ENCODE measurements at regions not wholly inside any gene's neighbourhood (a gene's known extent, or its start where the extent isn't known, plus 50 kb on each side); places are given as distances from the start of the nearest gene placed in this dataset.

DNA sequence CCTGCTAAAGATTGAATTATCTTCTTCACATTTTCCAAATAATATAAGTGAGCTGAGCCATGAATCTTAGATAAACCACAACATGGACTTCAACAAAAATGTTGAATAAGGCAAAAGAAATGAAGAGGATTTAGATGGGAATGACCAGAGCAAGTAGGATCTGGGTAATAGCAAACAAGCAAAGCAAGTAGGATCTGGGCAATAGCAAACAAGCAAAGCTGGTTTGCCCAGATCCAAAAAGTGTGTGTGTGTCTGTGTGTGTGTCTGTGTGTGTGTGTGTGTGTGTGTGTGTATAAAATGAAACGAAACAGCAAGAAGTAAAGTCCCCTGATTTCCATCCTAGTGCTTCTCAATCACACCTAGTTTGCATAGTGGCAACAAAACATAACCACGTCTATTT is 549.1 kb downstream of the RERGL start:
- TF ChIP-seq, protein P1, sequence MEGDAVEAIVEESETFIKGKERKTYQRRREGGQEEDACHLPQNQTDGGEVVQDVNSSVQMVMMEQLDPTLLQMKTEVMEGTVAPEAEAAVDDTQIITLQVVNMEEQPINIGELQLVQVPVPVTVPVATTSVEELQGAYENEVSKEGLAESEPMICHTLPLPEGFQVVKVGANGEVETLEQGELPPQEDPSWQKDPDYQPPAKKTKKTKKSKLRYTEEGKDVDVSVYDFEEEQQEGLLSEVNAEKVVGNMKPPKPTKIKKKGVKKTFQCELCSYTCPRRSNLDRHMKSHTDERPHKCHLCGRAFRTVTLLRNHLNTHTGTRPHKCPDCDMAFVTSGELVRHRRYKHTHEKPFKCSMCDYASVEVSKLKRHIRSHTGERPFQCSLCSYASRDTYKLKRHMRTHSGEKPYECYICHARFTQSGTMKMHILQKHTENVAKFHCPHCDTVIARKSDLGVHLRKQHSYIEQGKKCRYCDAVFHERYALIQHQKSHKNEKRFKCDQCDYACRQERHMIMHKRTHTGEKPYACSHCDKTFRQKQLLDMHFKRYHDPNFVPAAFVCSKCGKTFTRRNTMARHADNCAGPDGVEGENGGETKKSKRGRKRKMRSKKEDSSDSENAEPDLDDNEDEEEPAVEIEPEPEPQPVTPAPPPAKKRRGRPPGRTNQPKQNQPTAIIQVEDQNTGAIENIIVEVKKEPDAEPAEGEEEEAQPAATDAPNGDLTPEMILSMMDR (IDR thresholded peaks at IDR 0.05; ENCODE audit: insufficient read depth, low read length, poor library complexity, severe bottlenecking): no peak
- H3K4me3 ChIP-seq (ENCODE audit: low read depth, low read length): no peak overlapping the region
- DNase-seq (ENCODE audit: low read depth): no peak
- no peaks in the 10 kb centered on the region for H3K36me3 ChIP-seq (ENCODE audit: control insufficient read depth, insufficient read depth, low read length)
- H3K27me3 ChIP-seq (ENCODE audit: control insufficient read depth, insufficient read depth, low read length): no peaks in the 10 kb centered on the region

DNA sequence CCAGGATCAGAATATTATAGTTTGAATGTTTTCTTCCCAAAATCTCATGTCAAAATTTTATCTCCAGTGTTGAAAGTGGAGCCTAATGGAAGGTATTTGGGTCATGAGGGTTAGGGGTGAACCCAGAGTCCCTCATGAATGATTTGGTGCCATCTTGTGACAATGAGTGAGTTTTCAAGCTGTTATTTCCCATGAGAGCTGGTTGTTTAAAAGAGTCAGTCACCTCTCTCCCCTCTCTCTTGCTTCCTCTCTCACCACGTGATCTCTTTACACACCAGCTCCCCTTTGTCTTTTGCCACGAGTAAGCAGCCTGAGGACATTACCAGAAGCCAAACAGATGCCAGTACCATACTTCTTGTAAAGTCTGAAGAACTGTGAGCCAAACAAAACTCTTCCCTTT is 561.6 kb downstream of the RERGL start:
- Histone ChIP-seq H3K4me3 (ENCODE audit: low read depth, low read length) (no peak overlapping the region), H3K36me3 (ENCODE audit: control insufficient read depth, insufficient read depth, low read length) (no peaks in the 10 kb centered on the region), H3K27me3 (ENCODE audit: control insufficient read depth, insufficient read depth, low read length) (no peaks in the 10 kb centered on the region)
- TF ChIP-seq, protein P1 (IDR thresholded peaks at IDR 0.05; ENCODE audit: insufficient read depth, low read length, poor library complexity, severe bottlenecking): no peak
- DNase-seq (ENCODE audit: low read depth): no peak

DNA sequence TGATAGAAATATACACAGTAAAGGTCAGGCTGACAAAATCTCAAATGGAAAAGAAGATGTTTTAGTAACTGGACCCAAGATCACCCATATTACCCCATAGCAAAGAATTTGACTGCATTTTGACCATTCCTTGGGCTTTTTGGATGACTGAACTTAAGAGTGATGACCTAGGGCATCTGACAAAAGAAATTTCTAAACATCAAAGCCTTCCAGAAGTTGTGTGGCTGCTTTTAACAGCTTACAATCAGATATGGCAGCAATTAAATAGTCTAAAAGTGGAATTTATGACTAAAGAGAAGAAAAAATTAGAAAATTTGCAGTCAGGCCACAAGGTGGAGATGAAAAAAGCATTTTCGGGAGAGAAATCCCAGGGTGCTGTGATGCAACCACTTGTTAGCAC is 563.0 kb downstream of the RERGL start:
- Histone ChIP-seq H3K36me3 (ENCODE audit: control insufficient read depth, insufficient read depth, low read length) (no peaks in the 10 kb centered on the region), H3K27me3 (ENCODE audit: control insufficient read depth, insufficient read depth, low read length) (no peaks in the 10 kb centered on the region), H3K4me3 (ENCODE audit: low read depth, low read length) (no peak overlapping the region)
- TF ChIP-seq, protein P1 (IDR thresholded peaks at IDR 0.05; ENCODE audit: insufficient read depth, low read length, poor library complexity, severe bottlenecking): no peak
- no peak for DNase-seq (ENCODE audit: low read depth)

DNA sequence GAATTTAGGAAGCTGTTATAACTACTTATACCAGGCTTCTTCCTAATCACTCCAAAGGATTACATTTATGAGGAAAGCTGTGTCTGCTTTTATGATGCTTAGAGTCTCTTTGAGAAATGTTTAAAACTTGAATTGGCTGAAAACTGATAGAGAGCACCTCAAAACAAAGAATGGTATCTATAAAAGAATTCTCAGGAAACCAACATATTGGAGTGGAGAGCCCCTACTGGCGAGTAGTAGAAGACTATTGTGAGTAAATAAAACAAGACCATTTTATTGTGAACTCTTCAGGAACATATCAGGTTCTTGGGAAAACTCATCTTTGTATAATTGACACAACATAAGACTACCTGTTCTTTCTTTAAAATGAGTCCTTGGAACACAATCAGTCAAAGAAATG is 578.6 kb downstream of the RERGL start:
- DNase-seq (ENCODE audit: low read depth): no peak
- TF ChIP-seq, protein P1 (IDR thresholded peaks at IDR 0.05; ENCODE audit: insufficient read depth, low read length, poor library complexity, severe bottlenecking): peak; percentile 34
- H3K27me3 ChIP-seq (ENCODE audit: control insufficient read depth, insufficient read depth, low read length): no peaks in the 10 kb centered on the region

DNA sequence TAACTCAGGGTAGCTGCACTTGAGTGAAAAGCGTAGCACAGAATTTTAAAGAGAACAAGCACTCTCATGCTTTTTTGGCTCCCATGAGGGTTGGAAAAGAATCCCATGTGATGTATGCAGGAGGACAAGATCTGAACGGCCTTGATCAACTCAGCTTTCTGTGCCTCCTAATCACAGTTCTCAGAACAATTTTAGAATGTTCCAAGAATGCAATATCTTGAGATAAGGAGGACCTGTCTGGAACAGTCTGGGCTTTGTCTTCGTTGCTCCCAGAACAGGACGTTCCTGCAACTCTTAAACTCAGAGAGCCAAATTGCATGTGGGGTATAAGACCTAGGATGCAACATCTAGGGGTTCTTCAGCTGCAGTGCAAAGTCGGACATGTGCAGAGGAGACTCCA is 582.7 kb downstream of the RERGL start:
- no peak for DNase-seq (ENCODE audit: low read depth)
- Histone ChIP-seq H3K36me3 (ENCODE audit: control insufficient read depth, insufficient read depth, low read length) (no peaks in the 10 kb centered on the region), H3K27me3 (ENCODE audit: control insufficient read depth, insufficient read depth, low read length) (no peaks in the 10 kb centered on the region), H3K4me3 (ENCODE audit: low read depth, low read length) (no peak overlapping the region)
- TF ChIP-seq, protein P1 (IDR thresholded peaks at IDR 0.05; ENCODE audit: insufficient read depth, low read length, poor library complexity, severe bottlenecking): no peak

More for the DNA sequence above, 578.6 kb downstream of the RERGL start:
- Histone ChIP-seq H3K4me3 (ENCODE audit: low read depth, low read length) (no peak overlapping the region), H3K36me3 (ENCODE audit: control insufficient read depth, insufficient read depth, low read length) (no peaks in the 10 kb centered on the region)

DNA sequence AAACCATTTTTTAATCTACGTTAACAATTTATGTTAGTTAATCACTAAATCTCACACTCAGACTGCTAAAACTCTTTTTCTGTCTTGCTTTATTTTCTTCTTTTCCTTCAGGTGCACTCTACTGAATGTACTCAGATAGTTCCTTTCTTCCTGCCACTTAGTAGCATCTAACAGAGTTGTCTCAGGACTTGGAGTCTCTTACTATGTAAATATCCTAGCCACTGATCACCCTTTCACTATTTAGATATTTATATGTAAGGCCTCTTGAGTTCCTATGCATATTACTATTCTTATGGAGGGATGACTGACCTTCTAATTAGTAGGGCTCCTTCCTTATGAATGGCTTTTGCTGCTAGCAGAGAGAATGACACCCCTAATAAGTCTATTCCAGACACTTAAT is 586.3 kb downstream of the RERGL start:
- H3K27me3 ChIP-seq (ENCODE audit: control insufficient read depth, insufficient read depth, low read length): no peaks in the 10 kb centered on the region
- H3K36me3 ChIP-seq (ENCODE audit: control insufficient read depth, insufficient read depth, low read length): no peaks in the 10 kb centered on the region
- no peak for DNase-seq (ENCODE audit: low read depth)
- TF ChIP-seq, protein P1 (IDR thresholded peaks at IDR 0.05; ENCODE audit: insufficient read depth, low read length, poor library complexity, severe bottlenecking): no peak
- H3K4me3 ChIP-seq (ENCODE audit: low read depth, low read length): no peak overlapping the region
